GM19467 (cell line): ENCODE measurements at regions not wholly inside any gene's neighbourhood (a gene's known extent, or its start where the extent isn't known, plus 50 kb on each side); places are given as distances from the start of the nearest gene placed in this dataset.
"Not testable (repeated sequence)": the region's sequence is repeated elsewhere in the genome, so short reads cannot be mapped to it uniquely, and the experiment has no call there.

Experiments
- ATAC-seq: cut with Tn5 transposase; IDR thresholded peaks from one replicate; pipeline ENCODE4 v1.9.1; 2021; ENCODE audit warnings: mild to moderate bottlenecking, moderate library complexity; ENCODE audit not compliant: unreplicated experiment

- no peak for ATAC-seq
Observed at GRCh38 chr2:175872721-175873120, 129.3 kb downstream of the LNPK start.

GRCh38 chr2:175872005-175872348 lies 130.1 kb downstream of the LNPK start:
- ATAC-seq, result no peak

GRCh38 chr2:175871331-175872004 lies 130.6 kb downstream of the LNPK start:
- ATAC-seq, result no peak

GRCh38 chr2:175865716-175866115 lies 136.4 kb downstream of the LNPK start:
- ATAC-seq, result no peak

- ATAC-seq, result no peak
Observed at GRCh38 chr2:175864137-175864850, 137.8 kb downstream of the LNPK start.

- no peak for ATAC-seq
Observed at GRCh38 chr2:175861958-175862357, 140.1 kb downstream of the LNPK start.

- no peak for ATAC-seq
Observed at GRCh38 chr2:175855794-175856453, 146.1 kb downstream of the LNPK start.

- no peak for ATAC-seq
Observed at GRCh38 chr2:175855236-175855635, 146.8 kb downstream of the LNPK start.

- no peak for ATAC-seq
Observed at GRCh38 chr2:175854665-175855064, 147.4 kb downstream of the LNPK start.

- no peak for ATAC-seq
Observed at GRCh38 chr2:175854129-175854528, 147.9 kb downstream of the LNPK start.

- no peak for ATAC-seq
Observed at GRCh38 chr2:175853616-175853890, 148.5 kb downstream of the LNPK start.

- no peak for ATAC-seq
Observed at GRCh38 chr2:175852879-175853615, 149.0 kb downstream of the LNPK start.

GRCh38 chr2:175847128-175847527 lies 154.9 kb downstream of the LNPK start:
- no peak for ATAC-seq

GRCh38 chr2:175844169-175844568 lies 157.9 kb downstream of the LNPK start:
- no peak for ATAC-seq

GRCh38 chr2:175843625-175844024 lies 158.4 kb downstream of the LNPK start:
- ATAC-seq, result no peak

- ATAC-seq, result no peak
Observed at GRCh38 chr2:175842996-175843395, 159.1 kb downstream of the LNPK start.

GRCh38 chr2:175840765-175841164 lies 161.3 kb downstream of the LNPK start:
- ATAC-seq, result not testable (repeated sequence)

GRCh38 chr2:175840256-175840655 lies 161.8 kb downstream of the LNPK start:
- ATAC-seq, result no peak

GRCh38 chr2:175838979-175839378 lies 163.1 kb downstream of the LNPK start:
- no peak for ATAC-seq

- no peak for ATAC-seq
Observed at GRCh38 chr2:175837046-175837445, 165.0 kb downstream of the LNPK start.

GRCh38 chr2:175836361-175836760 lies 165.7 kb downstream of the LNPK start:
- no peak for ATAC-seq

- ATAC-seq, result no peak
Observed at GRCh38 chr2:175834477-175834876, 167.6 kb downstream of the LNPK start.
